Esophagus muscularis mucosa (tissue), 3 donors: ENCODE measurements at regions not wholly inside any gene's neighbourhood (a gene's known extent, or its start where the extent isn't known, plus 50 kb on each side); places are given as distances from the start of the nearest gene placed in this dataset.

ENCODE experiments used
- POLR2A ChIP-seq: fragments of 450-650 bp; IDR thresholded peaks from one replicate; pipeline ENCODE4 v1.6.1; 2017; ENCODE audit warnings: antibody characterized with exemption, moderate library complexity, mild to moderate bottlenecking, low read depth
- POLR2AphosphoS5 ChIP-seq, 2 donors: sonication (generic); formaldehyde crosslinking; IDR thresholded peaks; one replicate each; pipeline ENCODE4 v1.6.1; 2017; ENCODE audit warnings: antibody characterized with exemption in 2 of 2
- TF ChIP-seq, protein P1 (sequence below), 3 experiments: fragments of 200-600 bp in 2 of 3; fragments of 450-650 bp in 1 of 3; sonication (generic) in 2 of 3; IDR thresholded peaks; one replicate each; pipeline ENCODE4 v1.5.1; 2017 to 2019; ENCODE audit warnings: antibody characterized with exemption in 3 of 3, mild to moderate bottlenecking in 2 of 3, moderate library complexity in 1 of 3

GRCh38 chr7:50856231-50856630 is 73.5 kb upstream of the GRB10 start:
- TF ChIP-seq, protein P1, sequence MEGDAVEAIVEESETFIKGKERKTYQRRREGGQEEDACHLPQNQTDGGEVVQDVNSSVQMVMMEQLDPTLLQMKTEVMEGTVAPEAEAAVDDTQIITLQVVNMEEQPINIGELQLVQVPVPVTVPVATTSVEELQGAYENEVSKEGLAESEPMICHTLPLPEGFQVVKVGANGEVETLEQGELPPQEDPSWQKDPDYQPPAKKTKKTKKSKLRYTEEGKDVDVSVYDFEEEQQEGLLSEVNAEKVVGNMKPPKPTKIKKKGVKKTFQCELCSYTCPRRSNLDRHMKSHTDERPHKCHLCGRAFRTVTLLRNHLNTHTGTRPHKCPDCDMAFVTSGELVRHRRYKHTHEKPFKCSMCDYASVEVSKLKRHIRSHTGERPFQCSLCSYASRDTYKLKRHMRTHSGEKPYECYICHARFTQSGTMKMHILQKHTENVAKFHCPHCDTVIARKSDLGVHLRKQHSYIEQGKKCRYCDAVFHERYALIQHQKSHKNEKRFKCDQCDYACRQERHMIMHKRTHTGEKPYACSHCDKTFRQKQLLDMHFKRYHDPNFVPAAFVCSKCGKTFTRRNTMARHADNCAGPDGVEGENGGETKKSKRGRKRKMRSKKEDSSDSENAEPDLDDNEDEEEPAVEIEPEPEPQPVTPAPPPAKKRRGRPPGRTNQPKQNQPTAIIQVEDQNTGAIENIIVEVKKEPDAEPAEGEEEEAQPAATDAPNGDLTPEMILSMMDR (IDR thresholded peaks at IDR 0.05) = no peak
- TF ChIP-seq POLR2A (no peak), POLR2AphosphoS5 (IDR thresholded peaks at IDR 0.05) (no peak)
